WERI-Rb-1 (cell line): ENCODE measurements at regions not wholly inside any gene's neighbourhood (a gene's known extent, or its start where the extent isn't known, plus 50 kb on each side); places are given as distances from the start of the nearest gene placed in this dataset.

ENCODE experiments used
- DNase-seq: peaks from one replicate; pipeline ENCODE4 v3.0.0-alpha.2; 2020
- H3K27ac ChIP-seq: fragments of 250-450 bp; sonication (Bioruptor Pico); 2 replicates; pipeline ENCODE4 v1.5.1; 2020; ENCODE audit warnings: mild to moderate bottlenecking, moderate library complexity
- H3K27me3 ChIP-seq: fragments of 250-450 bp; sonication (Bioruptor Pico); 2 replicates; pipeline ENCODE4 v1.5.1; 2021; ENCODE audit warnings: mild to moderate bottlenecking, low read depth, moderate library complexity; ENCODE audit not compliant: insufficient read depth, severe bottlenecking
- H3K36me3 ChIP-seq: fragments of 250-450 bp; sonication (Bioruptor Pico); 2 replicates; pipeline ENCODE4 v1.5.1; 2020; ENCODE audit warnings: mild to moderate bottlenecking, moderate library complexity
- H3K4me3 ChIP-seq: 2 replicates; pipeline ENCODE4 v1.5.1; 2011; ENCODE audit warnings: low read depth, mild to moderate bottlenecking, control low read depth, low read length
- H3K9me3 ChIP-seq: fragments of 250-450 bp; sonication (Bioruptor Pico); 2 replicates; pipeline ENCODE4 v1.5.1; 2021; ENCODE audit warnings: mild to moderate bottlenecking, moderate library complexity; ENCODE audit not compliant: severe bottlenecking
- TF ChIP-seq, protein P1 (sequence below): IDR thresholded peaks from 2 replicates; pipeline ENCODE4 v1.5.1; 2011; ENCODE audit warnings: low read depth, mild to moderate bottlenecking, control low read depth, inconsistent platforms, low read length

DNA sequence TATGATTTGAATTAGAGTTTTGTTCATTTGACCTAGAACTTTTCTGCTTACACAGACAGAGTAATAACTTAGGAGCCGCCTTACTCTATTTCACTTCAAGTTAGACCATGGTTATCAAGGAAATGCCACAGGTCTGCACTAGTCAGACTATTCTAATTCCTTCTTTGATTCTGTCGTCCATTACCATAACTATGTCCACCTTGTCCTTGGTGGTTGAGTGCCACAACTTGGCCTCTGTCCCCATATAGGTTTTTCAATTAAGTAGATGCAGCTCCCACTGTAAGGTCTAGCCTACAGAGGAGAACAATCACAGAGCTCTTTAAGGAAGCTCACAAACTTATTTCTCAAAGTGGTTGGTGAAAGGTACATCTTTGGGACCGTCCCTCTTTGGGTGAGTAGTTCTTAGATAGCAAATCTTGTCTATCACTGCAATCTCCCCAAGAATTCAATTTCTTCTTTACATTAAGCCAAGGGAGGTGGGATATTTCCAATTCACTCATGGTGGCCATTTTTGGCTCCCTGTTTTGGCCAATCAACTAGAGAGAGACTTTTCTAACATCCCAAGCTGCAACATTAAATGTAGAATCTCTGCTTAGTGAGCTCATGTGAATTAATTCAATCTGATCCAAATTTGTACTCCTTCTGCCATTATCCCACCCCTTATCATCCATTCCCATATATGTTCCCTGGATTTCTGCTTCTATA, 434.6 kb downstream of the ADAMTS20 start:
- DNase-seq, result no peak
- H3K9me3 ChIP-seq, result no peaks in the 10 kb centered on the region
- H3K36me3 ChIP-seq, result no peaks in the 10 kb centered on the region
- H3K27ac ChIP-seq, result no peak overlapping the region
- H3K27me3 ChIP-seq, result no peaks in the 10 kb centered on the region
- H3K4me3 ChIP-seq, result no peak overlapping the region
- TF ChIP-seq, protein P1, sequence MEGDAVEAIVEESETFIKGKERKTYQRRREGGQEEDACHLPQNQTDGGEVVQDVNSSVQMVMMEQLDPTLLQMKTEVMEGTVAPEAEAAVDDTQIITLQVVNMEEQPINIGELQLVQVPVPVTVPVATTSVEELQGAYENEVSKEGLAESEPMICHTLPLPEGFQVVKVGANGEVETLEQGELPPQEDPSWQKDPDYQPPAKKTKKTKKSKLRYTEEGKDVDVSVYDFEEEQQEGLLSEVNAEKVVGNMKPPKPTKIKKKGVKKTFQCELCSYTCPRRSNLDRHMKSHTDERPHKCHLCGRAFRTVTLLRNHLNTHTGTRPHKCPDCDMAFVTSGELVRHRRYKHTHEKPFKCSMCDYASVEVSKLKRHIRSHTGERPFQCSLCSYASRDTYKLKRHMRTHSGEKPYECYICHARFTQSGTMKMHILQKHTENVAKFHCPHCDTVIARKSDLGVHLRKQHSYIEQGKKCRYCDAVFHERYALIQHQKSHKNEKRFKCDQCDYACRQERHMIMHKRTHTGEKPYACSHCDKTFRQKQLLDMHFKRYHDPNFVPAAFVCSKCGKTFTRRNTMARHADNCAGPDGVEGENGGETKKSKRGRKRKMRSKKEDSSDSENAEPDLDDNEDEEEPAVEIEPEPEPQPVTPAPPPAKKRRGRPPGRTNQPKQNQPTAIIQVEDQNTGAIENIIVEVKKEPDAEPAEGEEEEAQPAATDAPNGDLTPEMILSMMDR, result no peak

DNA sequence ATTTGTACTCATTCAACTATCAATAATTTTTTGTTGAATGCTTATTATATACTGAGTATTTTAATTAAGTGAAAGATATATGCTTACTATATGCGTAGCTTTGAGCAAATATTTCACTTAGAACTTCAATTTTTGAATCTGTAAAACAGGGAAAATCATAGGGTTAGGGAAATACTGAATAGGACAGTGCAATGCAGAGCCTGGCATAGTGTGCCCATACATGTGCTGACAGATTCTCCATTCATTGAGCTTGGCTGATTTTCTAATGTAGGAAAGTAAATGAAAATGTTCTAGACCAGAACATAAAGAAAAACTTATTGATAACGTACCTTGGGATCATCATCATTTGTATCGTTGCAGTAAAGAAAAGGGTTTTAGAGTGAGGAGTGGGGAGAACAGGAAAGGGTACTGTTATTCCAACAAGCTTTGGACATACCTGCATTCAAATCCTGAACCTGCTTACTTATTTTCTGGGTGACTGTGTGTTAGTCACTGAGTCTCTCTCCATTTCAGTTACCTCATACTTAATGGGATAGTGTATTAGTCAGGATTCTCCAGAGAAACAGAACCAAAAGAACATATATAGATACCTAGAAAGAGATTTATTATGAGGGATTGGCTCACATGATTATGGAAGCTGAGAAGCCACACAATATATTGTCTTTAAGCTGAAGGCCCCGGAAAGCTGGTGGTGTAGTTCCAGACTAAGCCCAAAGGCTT, 436.4 kb downstream of the ADAMTS20 start:
- DNase-seq, result no peak
- Histone ChIP-seq H3K9me3 (no peaks in the 10 kb centered on the region), H3K27me3 (no peaks in the 10 kb centered on the region), H3K27ac (no peak overlapping the region), H3K4me3 (no peak overlapping the region), H3K36me3 (no peaks in the 10 kb centered on the region)
- TF ChIP-seq, protein P1, result no peak

DNA sequence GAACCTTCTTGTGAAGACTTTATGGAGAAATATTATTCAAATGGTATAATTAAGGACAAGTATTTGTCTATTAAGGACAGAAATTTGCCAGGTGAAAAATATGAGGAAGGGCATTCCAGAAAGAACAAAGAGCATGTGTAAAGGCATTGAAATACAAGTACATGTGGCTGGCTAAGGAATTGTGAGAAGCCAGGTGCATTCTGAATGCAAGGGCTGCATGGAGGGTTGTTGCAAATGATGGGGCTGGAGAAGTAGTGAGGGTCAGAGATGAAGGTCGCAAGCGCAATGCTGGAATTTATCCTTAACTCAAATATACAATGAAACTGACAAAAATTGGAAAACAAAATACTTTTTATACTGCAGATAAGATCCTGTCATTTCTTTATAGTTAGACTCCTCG, 437.7 kb downstream of the ADAMTS20 start:
- no peak for DNase-seq
- Histone ChIP-seq H3K27ac (no peak overlapping the region), H3K27me3 (no peaks in the 10 kb centered on the region), H3K4me3 (no peak overlapping the region), H3K36me3 (no peaks in the 10 kb centered on the region), H3K9me3 (no peaks in the 10 kb centered on the region)
- TF ChIP-seq, protein P1, result no peak

DNA sequence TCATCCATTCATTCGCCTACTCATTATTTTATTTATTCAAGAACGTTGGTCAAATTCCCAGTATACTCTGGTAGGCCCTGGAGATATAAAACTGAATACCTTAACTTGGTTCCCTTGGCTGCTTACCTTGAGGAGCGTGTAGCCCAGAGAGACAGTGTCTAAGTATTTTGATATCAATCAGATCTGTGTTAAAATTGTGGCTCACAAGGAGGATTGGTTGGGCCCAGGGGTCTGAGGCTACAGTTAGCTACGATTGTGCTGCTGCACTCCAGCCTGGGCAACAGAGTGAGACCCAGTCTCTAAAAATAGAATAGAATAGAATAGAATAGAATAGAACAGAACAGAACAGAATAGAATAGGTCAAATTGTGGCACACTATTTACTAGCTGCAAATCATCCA, 438.4 kb downstream of the ADAMTS20 start:
- H3K9me3 ChIP-seq, result no peaks in the 10 kb centered on the region
- no peak for DNase-seq

DNA sequence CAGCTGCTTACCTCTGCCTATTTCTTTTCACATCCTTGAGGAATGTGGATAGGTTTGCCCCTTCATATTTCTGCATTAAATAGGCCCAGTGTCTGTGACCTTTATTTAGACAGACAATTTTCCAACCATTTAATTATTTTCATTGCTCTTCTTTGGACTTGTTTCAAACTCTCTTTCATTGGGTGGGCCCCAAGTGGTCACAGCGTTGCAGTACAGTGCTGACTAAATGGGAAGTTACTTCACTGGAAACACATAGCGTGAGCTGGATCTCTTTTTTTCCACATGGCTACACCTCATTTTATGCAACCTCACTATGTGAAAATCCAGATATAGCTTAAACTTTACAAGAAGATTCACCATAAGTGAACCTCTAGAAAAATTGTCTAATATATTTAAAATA, 438.9 kb downstream of the ADAMTS20 start:
- DNase-seq, result no peak
- Histone ChIP-seq H3K4me3 (no peak overlapping the region), H3K27ac (no peak overlapping the region), H3K27me3 (no peaks in the 10 kb centered on the region), H3K36me3 (no peaks in the 10 kb centered on the region), H3K9me3 (no peaks in the 10 kb centered on the region)
- TF ChIP-seq, protein P1, result no peak

More for the DNA sequence above, 438.4 kb downstream of the ADAMTS20 start:
- no peak overlapping the region for H3K27ac ChIP-seq
- H3K36me3 ChIP-seq, result no peaks in the 10 kb centered on the region
- TF ChIP-seq, protein P1, result no peak
- H3K4me3 ChIP-seq, result no peak overlapping the region
- H3K27me3 ChIP-seq, result no peaks in the 10 kb centered on the region
